Aorta (tissue), 5 donors: ENCODE measurements at regions not wholly inside any gene's neighbourhood (a gene's known extent, or its start where the extent isn't known, plus 50 kb on each side); places are given as distances from the start of the nearest gene placed in this dataset.
"Not testable (repeated sequence)": the region's sequence is repeated elsewhere in the genome, so short reads cannot be mapped to it uniquely, and the experiment has no call there.

ENCODE experiments used
- ATAC-seq: fragments of 200-7000 bp; cut with Tn5 transposase; one replicate; pipeline ENCODE4 v1.9.1; 2022; ENCODE audit warnings: moderate library complexity; ENCODE audit not compliant: low FRiP score
- DNase-seq, 2 donors: peaks; one replicate each; pipeline ENCODE4 v3.0.0-alpha.2; 2020
- H3K27ac ChIP-seq, 2 donors: one replicate each; pipeline ENCODE4 v1.5.1; 2013; ENCODE audit warnings: low read length in 2 of 2, mild to moderate bottlenecking in 2 of 2, moderate library complexity in 2 of 2, control low read depth in 1 of 2, inconsistent platforms in 1 of 2, low read depth in 1 of 2
- H3K27me3 ChIP-seq, 2 donors: one replicate each; pipeline ENCODE4 v1.6.1; 2013; ENCODE audit warnings: control low read depth in 1 of 2, low read length in 1 of 2, mild to moderate bottlenecking in 1 of 2, moderate library complexity in 1 of 2; ENCODE audit not compliant: insufficient read depth in 2 of 2, control insufficient read depth in 1 of 2
- H3K36me3 ChIP-seq, 2 donors: one replicate each; pipeline ENCODE4 v1.6.1; 2013; ENCODE audit warnings: control low read depth in 1 of 2, low read length in 1 of 2, mild to moderate bottlenecking in 1 of 2; ENCODE audit not compliant: insufficient read depth in 2 of 2, control insufficient read depth in 1 of 2
- H3K4me1 ChIP-seq, 2 donors: one replicate each; pipeline ENCODE4 v1.6.1; 2013; ENCODE audit warnings: low read length in 2 of 2, control low read depth in 1 of 2, mild to moderate bottlenecking in 1 of 2, moderate library complexity in 1 of 2; ENCODE audit not compliant: insufficient read depth in 2 of 2, control insufficient read depth in 1 of 2
- H3K4me3 ChIP-seq, 2 donors: one replicate each; pipeline ENCODE4 v1.5.1; 2013; ENCODE audit warnings: low read length in 2 of 2, control low read depth in 1 of 2, mild to moderate bottlenecking in 1 of 2
- H3K9me3 ChIP-seq: one replicate; pipeline ENCODE4 v1.6.1; 2013; ENCODE audit warnings: mild to moderate bottlenecking, low read length; ENCODE audit not compliant: control insufficient read depth
- WGBS, 2 donors: extraction: QIAGEN DNeasy Blood & Tissue Kit; methylation state at CpG; one replicate each; pipeline ENCODE4 v1.1.7; 2013; 5-methylcytosine and 5-hydroxymethylcytosine counted together
- intact Hi-C, 2 donors: fragments of 100-400 bp; cut with DNase I; formaldehyde crosslinking; loops; one replicate each; pipeline versions ENCODE4 v1.14.2 to v1.15.0; 2022
- donor health status: healthy with polysubstance abuse.
- donor health status: Bipolar disorder and iron deficiency.
- donor health status: DM: no; HTN: no; CAD: no.
- donor health status: DM: no; HTN: no; CAD: no.
- donor health status: DM: yes; HTN: yes; CAD: no.

DNA sequence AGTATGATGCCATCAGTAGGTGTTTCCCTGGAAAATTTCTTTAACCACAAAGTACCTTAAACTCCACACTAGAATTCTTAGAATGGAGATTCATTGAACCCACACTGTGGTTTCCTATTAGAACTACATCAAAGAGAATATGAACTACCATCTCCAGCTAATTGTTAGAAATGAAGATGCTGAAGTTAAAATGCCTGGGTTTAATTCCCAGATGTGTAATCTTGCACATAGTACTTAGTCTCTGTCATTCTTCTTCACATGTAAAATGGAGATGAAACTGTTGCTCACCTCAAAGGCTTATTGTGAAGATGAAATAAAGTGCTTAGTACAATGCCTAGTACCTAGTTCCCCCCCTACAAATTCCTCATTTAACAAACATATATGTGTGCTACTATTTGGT lies 303.3 kb upstream of the CCNG1 start:
- no peak for ATAC-seq
- H3K27me3 ChIP-seq, result no peaks in the 10 kb centered on the region
- no peaks in the 10 kb centered on the region for H3K36me3 ChIP-seq
- intact Hi-C loops, result no loop called here
- H3K4me1 ChIP-seq, result no peaks in the 10 kb centered on the region
- DNase-seq, result no peak
- no peak overlapping the region for H3K27ac ChIP-seq
- H3K4me3 ChIP-seq, result no peak overlapping the region
- H3K9me3 ChIP-seq, result no peaks in the 10 kb centered on the region

DNA sequence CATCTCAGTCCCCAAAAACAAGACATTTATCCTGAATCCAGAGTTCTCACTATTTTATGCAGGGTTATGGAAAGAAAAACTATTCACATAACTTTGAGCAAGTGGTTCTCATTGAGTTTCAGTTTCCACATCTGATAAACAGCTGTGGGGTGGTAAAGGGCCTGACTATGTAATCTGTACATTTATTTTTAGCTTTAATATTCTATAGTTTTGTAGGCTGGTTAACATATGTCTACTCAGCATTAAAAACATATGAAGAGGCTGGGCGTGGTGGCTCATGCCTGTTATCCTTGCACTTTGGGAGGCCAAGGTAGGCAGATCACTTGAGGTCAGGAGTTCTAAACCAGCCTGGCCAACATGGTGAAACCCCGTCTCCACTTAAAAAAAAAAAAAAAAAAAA lies 301.5 kb upstream of the CCNG1 start:
- no peaks in the 10 kb centered on the region for H3K4me1 ChIP-seq
- no peak overlapping the region for H3K4me3 ChIP-seq
- H3K36me3 ChIP-seq, result no peaks in the 10 kb centered on the region
- no peak for ATAC-seq
- WGBS, 2 donors, result 50 to 68% methylated on average over 2 of the region's 2 CpGs
- H3K27me3 ChIP-seq, result no peaks in the 10 kb centered on the region
- no peak for DNase-seq
- intact Hi-C loops, result no loop called here
- no peak overlapping the region for H3K27ac ChIP-seq
- H3K9me3 ChIP-seq, result no peaks in the 10 kb centered on the region

DNA sequence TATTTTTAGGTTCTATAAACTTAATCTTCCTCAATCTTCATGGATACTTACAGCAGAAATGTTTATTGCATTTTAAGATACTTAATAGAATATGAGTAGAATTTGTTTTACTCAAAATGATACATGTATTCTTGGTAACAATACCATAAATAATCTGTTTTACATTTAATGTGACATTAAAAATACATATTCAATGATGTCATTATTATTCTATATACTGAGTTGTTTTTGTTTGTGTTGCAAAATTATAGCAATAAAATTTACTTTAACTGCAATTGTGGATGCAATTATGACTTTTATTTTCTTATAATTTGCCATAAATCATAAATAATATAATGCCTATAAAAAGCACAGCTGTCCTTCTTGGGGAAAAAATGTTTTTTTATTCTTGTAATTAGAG lies 275.9 kb upstream of the CCNG1 start:
- DNase-seq, result no peak
- peaks cover 1% of the 10 kb centered on the region for H3K9me3 ChIP-seq
- no peak for ATAC-seq
- H3K4me3 ChIP-seq, result no peak overlapping the region
- no peaks in the 10 kb centered on the region for H3K27me3 ChIP-seq
- no peak overlapping the region for H3K27ac ChIP-seq
- H3K36me3 ChIP-seq, result no peaks in the 10 kb centered on the region
- intact Hi-C loops, result no loop called here
- no peaks in the 10 kb centered on the region for H3K4me1 ChIP-seq

DNA sequence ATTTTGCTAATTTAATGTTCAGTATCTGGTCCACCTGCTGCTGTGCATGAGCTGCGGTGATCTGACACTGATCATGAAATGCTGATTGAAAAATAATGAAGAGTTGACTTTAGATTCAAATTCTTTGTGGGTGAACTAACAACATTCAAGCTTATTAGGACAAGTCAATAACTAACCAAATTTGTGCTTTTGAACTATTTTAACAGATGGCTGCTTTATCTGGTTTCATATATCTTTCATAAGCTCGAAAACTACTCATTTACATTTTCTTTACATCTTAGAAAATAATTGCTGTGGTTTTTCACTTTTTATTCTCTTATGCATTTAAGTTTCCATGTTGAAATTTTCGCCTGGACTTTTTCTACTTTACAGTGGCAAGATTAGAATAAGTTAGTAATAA lies 274.8 kb upstream of the CCNG1 start:
- Histone ChIP-seq H3K27ac (no peak overlapping the region), H3K27me3 (no peaks in the 10 kb centered on the region), H3K9me3 (peaks cover 1% of the 10 kb centered on the region), H3K4me1 (no peaks in the 10 kb centered on the region), H3K36me3 (no peaks in the 10 kb centered on the region), H3K4me3 (no peak overlapping the region)
- intact Hi-C loops, result no loop called here
- DNase-seq, result no peak
- no peak for ATAC-seq
- 60 to 61% methylated on average over 3 of the region's 3 CpGs for WGBS, 2 donors

DNA sequence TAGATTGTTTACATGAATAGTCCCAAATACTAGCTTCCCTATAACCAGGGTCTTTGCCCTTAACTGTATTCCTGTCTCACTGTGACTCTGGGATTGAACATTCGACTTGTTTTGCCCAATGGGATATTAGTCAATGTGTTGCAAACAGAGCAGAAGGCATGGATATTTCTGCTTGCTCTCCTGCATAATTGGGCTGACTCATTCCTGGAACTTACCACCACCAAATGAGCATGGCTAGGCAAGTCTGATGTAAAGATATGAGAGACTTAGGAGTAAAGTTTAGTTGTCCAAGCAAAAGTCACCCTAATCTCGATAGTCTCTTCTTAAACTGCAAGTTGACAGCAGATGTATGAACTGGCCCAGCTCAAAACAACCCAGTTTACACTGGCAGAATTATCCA lies 273.5 kb upstream of the CCNG1 start:
- ATAC-seq (no peak), DNase-seq (no peak)
- Histone ChIP-seq H3K9me3 (peaks cover 1% of the 10 kb centered on the region), H3K36me3 (no peaks in the 10 kb centered on the region), H3K4me3 (no peak overlapping the region), H3K4me1 (no peaks in the 10 kb centered on the region), H3K27ac (no peak overlapping the region), H3K27me3 (no peaks in the 10 kb centered on the region)
- 60 to 65% methylated on average over 2 of the region's 2 CpGs for WGBS, 2 donors
- intact Hi-C loops, result no loop called here

DNA sequence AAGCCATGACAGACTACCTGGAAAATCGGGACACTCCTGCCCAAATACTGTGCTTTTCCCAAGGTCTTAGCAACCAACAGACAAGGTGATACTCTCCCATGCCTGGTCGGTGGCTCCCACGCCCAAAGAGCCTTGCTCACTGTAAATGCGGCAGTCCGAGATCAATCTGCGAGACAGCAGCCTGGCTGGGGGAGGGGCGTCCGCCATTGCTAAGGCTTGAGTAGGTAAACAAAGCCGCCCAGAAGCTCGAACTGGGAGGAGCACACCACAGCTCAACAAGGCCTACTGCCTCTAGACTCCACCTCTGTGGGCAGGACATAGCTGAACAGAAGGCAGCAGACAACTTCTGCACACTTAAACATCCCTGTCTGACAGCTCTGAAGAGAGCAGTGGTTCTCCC lies 272.1 kb upstream of the CCNG1 start:
- no peaks in the 10 kb centered on the region for H3K4me1 ChIP-seq
- no peak overlapping the region for H3K4me3 ChIP-seq
- ATAC-seq (no peak), DNase-seq (no peak)
- no peaks in the 10 kb centered on the region for H3K27me3 ChIP-seq
- peaks cover 1% of the 10 kb centered on the region for H3K9me3 ChIP-seq
- intact Hi-C loops, result no loop called here
- 86 to 89% methylated on average over 10 of the region's 10 CpGs for WGBS, 2 donors
- no peak overlapping the region for H3K27ac ChIP-seq
- H3K36me3 ChIP-seq, result no peaks in the 10 kb centered on the region

DNA sequence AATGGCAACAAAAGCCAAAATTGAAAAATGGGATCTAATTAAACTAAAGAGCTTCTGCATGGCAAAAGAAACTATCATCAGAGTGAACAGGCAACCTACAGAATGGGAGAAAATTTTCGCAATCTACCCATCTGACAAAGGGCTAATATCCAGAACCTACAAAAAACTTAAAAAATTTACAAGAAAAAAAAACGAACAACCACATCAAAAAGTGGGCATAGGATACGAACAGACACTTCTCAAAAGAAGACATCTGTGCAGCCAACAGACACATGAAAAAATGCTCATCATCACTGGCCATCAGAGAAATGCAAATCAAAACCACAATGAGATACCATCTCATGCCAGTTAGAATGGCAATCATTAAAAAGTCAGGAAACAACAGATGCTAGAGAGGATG lies 267.2 kb upstream of the CCNG1 start:
- H3K9me3 ChIP-seq, ATAC-seq, intact Hi-C loops, H3K4me1 ChIP-seq, H3K4me3 ChIP-seq, H3K36me3 ChIP-seq, H3K27ac ChIP-seq, H3K27me3 ChIP-seq, DNase-seq: not testable (repeated sequence)
- WGBS, 2 donors, result 68 to 70% methylated on average over 3 of the region's 3 CpGs

DNA sequence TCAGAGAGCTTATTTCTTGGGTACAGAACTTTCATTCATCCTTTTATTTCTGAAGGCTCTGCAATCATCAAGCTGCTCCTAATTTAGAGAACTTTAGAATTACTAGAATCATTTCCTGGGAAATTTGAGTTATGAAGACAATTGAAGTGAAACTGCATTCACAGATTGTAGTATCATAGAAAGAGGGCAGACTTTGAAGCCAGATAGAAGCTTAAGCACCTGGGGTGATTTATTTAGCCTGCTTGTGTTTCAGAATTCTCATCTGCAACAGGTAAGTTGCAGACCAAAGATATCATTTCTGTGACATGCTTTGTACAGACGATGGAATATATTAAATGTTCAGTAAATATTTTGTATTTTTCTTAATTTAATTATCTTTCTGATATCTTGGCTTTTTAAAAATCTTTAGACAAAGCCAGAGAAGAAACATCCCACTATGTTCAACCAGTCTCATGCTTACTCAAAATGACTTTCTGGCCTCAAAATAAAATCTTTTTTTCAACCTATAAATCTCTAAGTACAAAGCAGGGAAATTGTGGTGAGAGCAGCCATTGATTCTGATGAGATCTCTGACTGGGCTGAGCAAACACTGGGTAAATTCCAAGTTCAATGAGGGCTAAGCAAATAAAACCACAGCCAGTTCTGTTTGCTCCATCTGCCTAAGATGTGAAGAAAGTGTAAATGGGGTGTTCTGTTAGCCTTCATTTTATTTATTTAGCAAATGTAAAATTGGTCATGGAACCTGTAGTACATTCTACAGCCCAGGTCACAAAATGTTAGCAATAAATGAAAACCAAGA lies 264.7 kb upstream of the CCNG1 start:
- 43 to 53% methylated on average over 1 of the region's 1 CpG for WGBS, 2 donors
- Histone ChIP-seq H3K4me3 (no peak overlapping the region), H3K4me1 (no peaks in the 10 kb centered on the region), H3K36me3 (no peaks in the 10 kb centered on the region), H3K27me3 (no peaks in the 10 kb centered on the region), H3K27ac (no peak overlapping the region), H3K9me3 (no peaks in the 10 kb centered on the region)
- ATAC-seq (no peak), DNase-seq (no peak)
- intact Hi-C loops, result no loop called here

DNA sequence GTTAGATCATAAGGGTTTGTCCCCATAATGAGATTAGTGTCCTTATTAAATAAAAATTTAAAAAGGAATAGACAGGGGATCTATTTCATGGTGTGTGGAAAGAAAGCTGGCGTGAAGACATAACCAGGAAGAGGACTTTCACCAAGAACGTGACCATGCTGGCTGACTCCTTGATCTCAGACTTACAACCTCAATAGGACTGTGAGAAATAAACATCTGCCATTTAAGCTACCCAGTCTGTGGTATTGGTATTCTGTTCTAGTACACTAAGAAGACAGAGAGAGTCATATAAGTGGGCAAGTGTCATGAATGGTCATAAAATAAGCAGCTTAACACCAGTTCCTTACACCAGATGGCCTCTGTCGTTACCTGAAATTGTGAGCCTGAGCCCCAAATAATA lies 259.4 kb upstream of the CCNG1 start:
- Histone ChIP-seq H3K9me3 (no peaks in the 10 kb centered on the region), H3K4me3 (no peak overlapping the region), H3K4me1 (no peaks in the 10 kb centered on the region), H3K27ac (no peak overlapping the region), H3K36me3 (no peaks in the 10 kb centered on the region), H3K27me3 (no peaks in the 10 kb centered on the region)
- 34 to 44% methylated on average over 3 of the region's 3 CpGs for whole genome bisulfite sequencing, 2 donors
- no peak for DNase-seq
- intact Hi-C loops, result no loop called here
- no peak for ATAC-seq
